GM23338 (cell line): ENCODE measurements at regions not wholly inside any gene's neighbourhood (a gene's known extent, or its start where the extent isn't known, plus 50 kb on each side); places are given as distances from the start of the nearest gene placed in this dataset.
"Not testable (repeated sequence)": the region's sequence is repeated elsewhere in the genome, so short reads cannot be mapped to it uniquely, and the experiment has no call there.

Experiments used
- CREB1 ChIP-seq: fragments of 250-450 bp; sonication (Bioruptor Pico); IDR thresholded peaks from 2 replicates; pipeline ENCODE4 v1.5.0; 2020; ENCODE audit warnings: low read depth, mild to moderate bottlenecking, moderate library complexity
- CTCF ChIP-seq, 2 experiments: fragments of 200-600 bp in 1 of 2; sonication (generic) in 1 of 2; conservative IDR thresholded peaks; 2 replicates each; pipeline versions ENCODE4 v1.5.1 to v1.6.1; 2016 to 2017; ENCODE audit warnings: antibody characterized with exemption in 2 of 2, low read depth in 2 of 2, mild to moderate bottlenecking in 2 of 2, moderate library complexity in 1 of 2
- ETS1 ChIP-seq: IDR thresholded peaks from 2 replicates; pipeline ENCODE4 v1.6.1; 2016; ENCODE audit warnings: antibody characterized with exemption
- EZH2 ChIP-seq: fragments of 200-600 bp; sonication (generic); IDR thresholded peaks from one replicate; pipeline ENCODE4 v1.8.0; 2017; ENCODE audit warnings: antibody characterized with exemption, mild to moderate bottlenecking, low read depth; ENCODE audit not compliant: unreplicated experiment
- EZH2phosphoT487 ChIP-seq: fragments of 200-600 bp; sonication (generic); IDR thresholded peaks from one replicate; pipeline ENCODE4 v1.8.1; 2018; ENCODE audit warnings: antibody characterized with exemption; ENCODE audit not compliant: unreplicated experiment
- JUNB ChIP-seq: IDR thresholded peaks from one replicate; pipeline ENCODE4 v1.6.1; 2016; ENCODE audit warnings: antibody characterized with exemption; ENCODE audit not compliant: unreplicated experiment
- NANOG ChIP-seq: IDR thresholded peaks from 2 replicates; pipeline ENCODE4 v1.6.1; 2016; ENCODE audit warnings: antibody characterized with exemption, borderline replicate concordance
- POLR2AphosphoS5 ChIP-seq: IDR thresholded peaks from 2 replicates; pipeline ENCODE4 v1.6.1; 2016; ENCODE audit warnings: antibody characterized with exemption, low read depth
- REST ChIP-seq: IDR thresholded peaks from one replicate; pipeline ENCODE4 v1.6.1; 2018; ENCODE audit warnings: antibody characterized with exemption; ENCODE audit not compliant: unreplicated experiment
- ZNF114 ChIP-seq: fragments of 250-450 bp; sonication (Bioruptor Pico); IDR thresholded peaks from 2 replicates; pipeline ENCODE4 v1.5.0; 2020; ENCODE audit warnings: mild to moderate bottlenecking, moderate library complexity
- ZNF331 ChIP-seq: fragments of 250-450 bp; sonication (Bioruptor Pico); IDR thresholded peaks from 2 replicates; pipeline ENCODE4 v1.5.0; 2020; ENCODE audit warnings: low read depth, mild to moderate bottlenecking, moderate library complexity

GRCh38 chr4:9683174-9683573 lies 98.3 kb upstream of the DRD5 start:
- not testable (repeated sequence) for TF ChIP-seq CTCF (conservative IDR thresholded peaks at IDR 0.05; ENCODE audit: low read depth in 2 of 2); CREB1 (CRISPR knock-in tag); ETS1; REST; EZH2; POLR2AphosphoS5; EZH2phosphoT487; JUNB; ZNF114 (CRISPR knock-in tag); ZNF331 (CRISPR knock-in tag); NANOG
